ENCODE measurements at regions not wholly inside any gene's neighbourhood (a gene's known extent, or its start where the extent isn't known, plus 50 kb on each side); places are given as distances from the start of the nearest gene placed in this dataset.

DNA sequence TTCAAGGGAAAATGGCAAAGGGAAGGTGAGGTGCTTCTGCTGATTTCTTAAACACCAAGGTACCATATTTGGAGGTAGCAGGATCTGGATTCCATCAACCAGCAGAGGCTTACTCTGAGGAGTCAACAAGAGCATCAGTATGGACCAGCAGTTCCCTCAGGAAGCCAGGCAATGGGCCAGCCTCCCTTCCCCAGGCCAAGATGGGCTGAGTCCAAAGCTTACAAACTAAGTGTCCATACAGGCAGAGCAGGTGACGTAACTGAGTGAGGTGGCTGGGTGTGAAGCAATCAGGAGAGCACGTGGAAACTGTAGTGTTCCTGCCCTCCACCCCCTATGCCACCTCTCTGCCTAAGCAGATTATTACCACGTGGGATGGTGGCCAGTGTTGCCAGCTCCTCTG, 134.2 kb upstream of the HNRNPA3 start:
- TF ChIP-seq, protein P1, sequence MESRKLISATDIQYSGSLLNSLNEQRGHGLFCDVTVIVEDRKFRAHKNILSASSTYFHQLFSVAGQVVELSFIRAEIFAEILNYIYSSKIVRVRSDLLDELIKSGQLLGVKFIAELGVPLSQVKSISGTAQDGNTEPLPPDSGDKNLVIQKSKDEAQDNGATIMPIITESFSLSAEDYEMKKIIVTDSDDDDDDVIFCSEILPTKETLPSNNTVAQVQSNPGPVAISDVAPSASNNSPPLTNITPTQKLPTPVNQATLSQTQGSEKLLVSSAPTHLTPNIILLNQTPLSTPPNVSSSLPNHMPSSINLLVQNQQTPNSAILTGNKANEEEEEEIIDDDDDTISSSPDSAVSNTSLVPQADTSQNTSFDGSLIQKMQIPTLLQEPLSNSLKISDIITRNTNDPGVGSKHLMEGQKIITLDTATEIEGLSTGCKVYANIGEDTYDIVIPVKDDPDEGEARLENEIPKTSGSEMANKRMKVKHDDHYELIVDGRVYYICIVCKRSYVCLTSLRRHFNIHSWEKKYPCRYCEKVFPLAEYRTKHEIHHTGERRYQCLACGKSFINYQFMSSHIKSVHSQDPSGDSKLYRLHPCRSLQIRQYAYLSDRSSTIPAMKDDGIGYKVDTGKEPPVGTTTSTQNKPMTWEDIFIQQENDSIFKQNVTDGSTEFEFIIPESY (IDR thresholded peaks at IDR 0.05), result peak; percentile 47
- peak; percentile 69 for TF ChIP-seq ATF3 (IDR thresholded peaks at IDR 0.05)
- peak; percentile 37 for TF ChIP-seq HNF4G (IDR thresholded peaks at IDR 0.05)
- peak; percentile 50 to 85 for TF ChIP-seq RXRA (IDR thresholded peaks at IDR 0.05)
- no peak for TF ChIP-seq NR2F2 (IDR thresholded peaks at IDR 0.05)
- TF ChIP-seq GABPA (IDR thresholded peaks at IDR 0.05 in 1 of 2, conservative IDR thresholded peaks at IDR 0.05 in 1 of 2), result no peak
- TF ChIP-seq FOXA2 (IDR thresholded peaks at IDR 0.05), result peak; percentile 67
- peak in 1 of 2 donors; percentile 23 for TF ChIP-seq EGR1 (IDR thresholded peaks at IDR 0.05; ENCODE audit: low read depth in 2 of 2)
- no peak for TF ChIP-seq SP1 (IDR thresholded peaks at IDR 0.05)
- TF ChIP-seq RAD21 (IDR thresholded peaks at IDR 0.05), result peak in 1 of 2 donors; percentile 20
- TF ChIP-seq HNF4A (conservative IDR thresholded peaks at IDR 0.05), result peak; percentile 82 to 88
- no peak for TF ChIP-seq CTCF (IDR thresholded peaks at IDR 0.05; ENCODE audit: low read depth, low read length, missing input control)
- peak; percentile 91 for TF ChIP-seq MAX (IDR thresholded peaks at IDR 0.05)
- TF ChIP-seq FOXA1 (IDR thresholded peaks at IDR 0.05), result peak; percentile 26
- TF ChIP-seq YY1 (IDR thresholded peaks at IDR 0.05), result peak; percentile 31
- TF ChIP-seq JUND (IDR thresholded peaks at IDR 0.05), result peak; percentile 89 to 94
- Histone ChIP-seq H3K4me1 (ENCODE audit: control insufficient read depth in 4 of 4, insufficient read depth in 4 of 4, low read length in 3 of 4) (no peaks in the 10 kb centered on the region), H3K9me3 (ENCODE audit: control insufficient read depth in 4 of 4, low read length in 3 of 4) (no peaks in the 10 kb centered on the region), H3K27me3 (ENCODE audit: control insufficient read depth in 4 of 4, insufficient read depth in 4 of 4, low read length in 3 of 4) (peaks cover 0 to 5% (median 0%) of the 10 kb centered on the region in 4 donors), H3K36me3 (ENCODE audit: control insufficient read depth in 4 of 4, insufficient read depth in 3 of 4, low read depth in 1 of 4, low read length in 3 of 4) (no peaks in the 10 kb centered on the region), H3K4me3 (ENCODE audit: low read depth in 1 of 3, low read length in 3 of 3) (no peak overlapping the region), H3K27ac (ENCODE audit: low read depth in 1 of 2, low read length in 2 of 2) (no peak overlapping the region), H3K9ac (ENCODE audit: low read depth in 1 of 2, low read length in 2 of 2) (no peak overlapping the region)
- DNase-seq (ENCODE audit: low spot score), result no peak
- WGBS, result 30% methylated on average over 3 of the region's 3 CpGs

DNA sequence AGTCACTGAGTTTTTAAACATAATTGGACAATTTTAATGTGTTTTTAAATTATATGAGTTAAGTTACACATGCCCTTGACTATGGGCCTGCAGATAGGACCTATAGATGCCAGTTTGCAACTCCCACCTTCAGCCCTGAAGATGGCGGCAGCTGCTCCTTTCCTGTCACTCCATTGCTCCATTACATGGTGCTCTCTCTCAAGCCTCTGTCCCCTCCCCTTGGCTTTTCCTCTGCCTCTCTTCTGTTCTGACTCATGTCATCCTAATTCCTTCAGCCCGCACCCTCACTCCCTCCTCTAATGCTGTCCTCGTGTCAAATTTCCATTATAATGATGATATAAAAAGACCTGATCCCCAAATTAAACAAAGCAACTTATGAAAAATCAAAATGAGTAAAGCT, 133.7 kb upstream of the HNRNPA3 start:
- no peak overlapping the region for H3K9ac ChIP-seq (ENCODE audit: low read depth in 1 of 2, low read length in 2 of 2)
- peaks cover 0 to 5% (median 0%) of the 10 kb centered on the region in 4 donors for H3K27me3 ChIP-seq (ENCODE audit: control insufficient read depth in 4 of 4, insufficient read depth in 4 of 4, low read length in 3 of 4)
- no peak for DNase-seq (ENCODE audit: low spot score)
- H3K4me3 ChIP-seq (ENCODE audit: low read depth in 1 of 3, low read length in 3 of 3), result no peak overlapping the region
- H3K4me1 ChIP-seq (ENCODE audit: control insufficient read depth in 4 of 4, insufficient read depth in 4 of 4, low read length in 3 of 4), result no peaks in the 10 kb centered on the region
- no peaks in the 10 kb centered on the region for H3K36me3 ChIP-seq (ENCODE audit: control insufficient read depth in 4 of 4, insufficient read depth in 3 of 4, low read depth in 1 of 4, low read length in 3 of 4)
- H3K9me3 ChIP-seq (ENCODE audit: control insufficient read depth in 4 of 4, low read length in 3 of 4), result no peaks in the 10 kb centered on the region
- no peak overlapping the region for H3K27ac ChIP-seq (ENCODE audit: low read depth in 1 of 2, low read length in 2 of 2)
- WGBS, result 69% methylated on average over 3 of the region's 3 CpGs
- no peak for TF ChIP-seq NR2F2 (IDR thresholded peaks at IDR 0.05)
- TF ChIP-seq, protein P2, sequence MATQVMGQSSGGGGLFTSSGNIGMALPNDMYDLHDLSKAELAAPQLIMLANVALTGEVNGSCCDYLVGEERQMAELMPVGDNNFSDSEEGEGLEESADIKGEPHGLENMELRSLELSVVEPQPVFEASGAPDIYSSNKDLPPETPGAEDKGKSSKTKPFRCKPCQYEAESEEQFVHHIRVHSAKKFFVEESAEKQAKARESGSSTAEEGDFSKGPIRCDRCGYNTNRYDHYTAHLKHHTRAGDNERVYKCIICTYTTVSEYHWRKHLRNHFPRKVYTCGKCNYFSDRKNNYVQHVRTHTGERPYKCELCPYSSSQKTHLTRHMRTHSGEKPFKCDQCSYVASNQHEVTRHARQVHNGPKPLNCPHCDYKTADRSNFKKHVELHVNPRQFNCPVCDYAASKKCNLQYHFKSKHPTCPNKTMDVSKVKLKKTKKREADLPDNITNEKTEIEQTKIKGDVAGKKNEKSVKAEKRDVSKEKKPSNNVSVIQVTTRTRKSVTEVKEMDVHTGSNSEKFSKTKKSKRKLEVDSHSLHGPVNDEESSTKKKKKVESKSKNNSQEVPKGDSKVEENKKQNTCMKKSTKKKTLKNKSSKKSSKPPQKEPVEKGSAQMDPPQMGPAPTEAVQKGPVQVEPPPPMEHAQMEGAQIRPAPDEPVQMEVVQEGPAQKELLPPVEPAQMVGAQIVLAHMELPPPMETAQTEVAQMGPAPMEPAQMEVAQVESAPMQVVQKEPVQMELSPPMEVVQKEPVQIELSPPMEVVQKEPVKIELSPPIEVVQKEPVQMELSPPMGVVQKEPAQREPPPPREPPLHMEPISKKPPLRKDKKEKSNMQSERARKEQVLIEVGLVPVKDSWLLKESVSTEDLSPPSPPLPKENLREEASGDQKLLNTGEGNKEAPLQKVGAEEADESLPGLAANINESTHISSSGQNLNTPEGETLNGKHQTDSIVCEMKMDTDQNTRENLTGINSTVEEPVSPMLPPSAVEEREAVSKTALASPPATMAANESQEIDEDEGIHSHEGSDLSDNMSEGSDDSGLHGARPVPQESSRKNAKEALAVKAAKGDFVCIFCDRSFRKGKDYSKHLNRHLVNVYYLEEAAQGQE (IDR thresholded peaks at IDR 0.05), result no peak
- TF ChIP-seq, protein P1 (IDR thresholded peaks at IDR 0.05), result no peak
- TF ChIP-seq FOXA2 (IDR thresholded peaks at IDR 0.05), result no peak
- TF ChIP-seq HNF4A (conservative IDR thresholded peaks at IDR 0.05), result no peak
- no peak for TF ChIP-seq RAD21 (IDR thresholded peaks at IDR 0.05)
- TF ChIP-seq HNF4G (IDR thresholded peaks at IDR 0.05), result no peak
- no peak for TF ChIP-seq ATF3 (IDR thresholded peaks at IDR 0.05)
- no peak for TF ChIP-seq SP1 (IDR thresholded peaks at IDR 0.05)
- TF ChIP-seq TAF1 (conservative IDR thresholded peaks at IDR 0.05), result no peak
- no peak for TF ChIP-seq MAX (IDR thresholded peaks at IDR 0.05)
- TF ChIP-seq FOXA1 (IDR thresholded peaks at IDR 0.05), result no peak
- no peak for TF ChIP-seq YY1 (IDR thresholded peaks at IDR 0.05)
- TF ChIP-seq CTCF (IDR thresholded peaks at IDR 0.05; ENCODE audit: low read depth, low read length, missing input control), result no peak
- no peak for TF ChIP-seq JUND (IDR thresholded peaks at IDR 0.05)
- TF ChIP-seq RXRA (IDR thresholded peaks at IDR 0.05), result no peak
